ENCODE measurements at regions not wholly inside any gene's neighbourhood (a gene's known extent, or its start where the extent isn't known, plus 50 kb on each side); places are given as distances from the start of the nearest gene placed in this dataset.

DNA sequence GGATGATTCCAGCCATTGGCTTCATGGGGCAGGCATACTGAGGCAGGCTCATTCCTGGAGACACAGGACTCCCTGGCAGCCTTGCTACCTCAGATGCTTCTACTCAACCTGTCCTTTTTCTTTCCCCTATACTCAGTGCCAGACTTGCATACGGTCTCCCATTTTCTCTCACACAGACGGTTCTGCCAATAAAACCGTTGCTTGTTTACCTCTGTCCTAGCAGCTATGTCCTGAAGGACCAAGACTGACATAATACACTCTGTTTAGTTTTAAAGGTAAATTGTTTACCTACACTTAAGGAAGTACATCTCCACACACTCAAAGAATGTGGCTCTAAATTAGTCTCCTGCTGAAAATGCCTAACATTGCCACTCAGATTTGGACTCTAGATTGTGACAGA is 151.0 kb upstream of the RFX3 start:
- no peak for TF ChIP-seq ZNF83 (CRISPR knock-in tag; IDR thresholded peaks at IDR 0.05; ENCODE audit: borderline replicate concordance)
- ATAC-seq (no peak), DNase-seq (ENCODE audit: low spot score) (no peak), FAIRE-seq (no peak)
- H2AFZ ChIP-seq (ENCODE audit: low read length), result no peak overlapping the region
- intact Hi-C loops (cut with micrococcal nuclease; ENCODE audit: unreplicated experiment), result no loop called here
- H3K4me3 ChIP-seq (replicated peaks in 1 of 3; ENCODE audit: insufficient read depth in 1 of 3, low read depth in 2 of 3, low read length in 3 of 3), result no peak overlapping the region
- no peaks in the 10 kb centered on the region for H3K79me2 ChIP-seq (ENCODE audit: insufficient read depth, low read length)
- H4K20me1 ChIP-seq (ENCODE audit: insufficient read depth, low read length), result no peaks in the 10 kb centered on the region
- H3K27ac ChIP-seq (ENCODE audit: extremely low read length, insufficient read depth, low read length), result no peak overlapping the region
- BruUV-seq (replicated peaks), result no TSS peak
- WGBS (ENCODE audit: low lambda C conversion rate), result 8% methylated on average over 3 of the region's 3 CpGs
- H3K27me3 ChIP-seq (ENCODE audit: control insufficient read depth in 1 of 2, insufficient read depth in 2 of 2, low read length in 2 of 2), result no peaks in the 10 kb centered on the region
- no peaks in the 10 kb centered on the region for H3K4me1 ChIP-seq (ENCODE audit: insufficient read depth, low read length)
- ChIA-PET CTCF (ENCODE audit: low intra/inter-chr PET ratio, low total read pairs) (no interaction called here), POLR2A (no interaction called here)
- H3K4me2 ChIP-seq (ENCODE audit: low read depth, low read length), result no peak overlapping the region
- H3K9me3 ChIP-seq (ENCODE audit: low read length), result no peaks in the 10 kb centered on the region
- in situ Hi-C loops (cut with HindIII; ENCODE audit: extremely low pct_ligation_motif_present, low pct_unique_long_range_greater_than_20kb), result no loop called here
- no peaks in the 10 kb centered on the region for H3K36me3 ChIP-seq (replicated peaks in 1 of 2; ENCODE audit: control insufficient read depth in 1 of 2, insufficient read depth in 2 of 2, low read length in 2 of 2)
- no peak overlapping the region for H3K9ac ChIP-seq (ENCODE audit: insufficient read depth, low read depth, low read length)

DNA sequence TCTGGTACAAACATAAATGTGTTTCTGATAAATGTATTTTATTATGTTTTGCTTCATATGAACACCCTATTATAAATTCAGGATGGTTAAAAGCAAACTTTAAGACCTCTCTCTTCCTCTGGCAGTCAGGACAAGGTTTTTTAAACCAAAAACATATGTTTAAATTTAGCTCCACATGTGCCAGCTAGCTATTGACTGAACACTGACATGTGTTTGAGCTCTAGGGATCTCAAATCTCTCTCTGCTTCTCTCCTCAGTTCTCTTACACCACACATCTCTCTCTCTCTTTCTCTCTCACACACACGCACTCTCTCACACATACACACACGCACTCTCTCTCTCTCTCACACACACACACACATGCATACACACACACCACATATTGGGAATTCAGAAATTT is 150.1 kb upstream of the RFX3 start:
- H4K20me1 ChIP-seq (ENCODE audit: insufficient read depth, low read length), result no peaks in the 10 kb centered on the region
- H3K79me2 ChIP-seq (ENCODE audit: insufficient read depth, low read length), result no peaks in the 10 kb centered on the region
- ATAC-seq (no peak), FAIRE-seq (no peak), DNase-seq (ENCODE audit: low spot score) (no peak)
- H3K4me1 ChIP-seq (ENCODE audit: insufficient read depth, low read length), result no peaks in the 10 kb centered on the region
- CTCF ChIA-PET (ENCODE audit: low intra/inter-chr PET ratio, low total read pairs), result no interaction called here
- no peak overlapping the region for H3K9ac ChIP-seq (ENCODE audit: insufficient read depth, low read depth, low read length)
- TF ChIP-seq ZNF431 (CRISPR knock-in tag; IDR thresholded peaks at IDR 0.05; ENCODE audit: borderline replicate concordance, low read depth) (no peak), MNT (IDR thresholded peaks at IDR 0.05) (peak; percentile 81)
- intact Hi-C loops (cut with micrococcal nuclease; ENCODE audit: unreplicated experiment), result no loop called here
- no peak overlapping the region for H2AFZ ChIP-seq (ENCODE audit: low read length)
- no peak overlapping the region for H3K4me3 ChIP-seq (replicated peaks in 1 of 3; ENCODE audit: insufficient read depth in 1 of 3, low read depth in 2 of 3, low read length in 3 of 3)
- BruUV-seq (replicated peaks), result no TSS peak
- H3K27ac ChIP-seq (ENCODE audit: extremely low read length, insufficient read depth, low read length), result no peak overlapping the region
- no peaks in the 10 kb centered on the region for H3K27me3 ChIP-seq (ENCODE audit: control insufficient read depth in 1 of 2, insufficient read depth in 2 of 2, low read length in 2 of 2)
- 24% methylated on average over 2 of the region's 2 CpGs for WGBS (ENCODE audit: low lambda C conversion rate)
- POLR2A ChIA-PET, result no interaction called here
- no peak overlapping the region for H3K4me2 ChIP-seq (ENCODE audit: low read depth, low read length)
- no peaks in the 10 kb centered on the region for H3K9me3 ChIP-seq (ENCODE audit: low read length)
- no peaks in the 10 kb centered on the region for H3K36me3 ChIP-seq (replicated peaks in 1 of 2; ENCODE audit: control insufficient read depth in 1 of 2, insufficient read depth in 2 of 2, low read length in 2 of 2)
- in situ Hi-C loops (cut with HindIII; ENCODE audit: extremely low pct_ligation_motif_present, low pct_unique_long_range_greater_than_20kb), result no loop called here

Data from HepG2 (cell line).